ENCODE measurements at regions not wholly inside any gene's neighbourhood (a gene's known extent, or its start where the extent isn't known, plus 50 kb on each side); places are given as distances from the start of the nearest gene placed in this dataset.

DNA sequence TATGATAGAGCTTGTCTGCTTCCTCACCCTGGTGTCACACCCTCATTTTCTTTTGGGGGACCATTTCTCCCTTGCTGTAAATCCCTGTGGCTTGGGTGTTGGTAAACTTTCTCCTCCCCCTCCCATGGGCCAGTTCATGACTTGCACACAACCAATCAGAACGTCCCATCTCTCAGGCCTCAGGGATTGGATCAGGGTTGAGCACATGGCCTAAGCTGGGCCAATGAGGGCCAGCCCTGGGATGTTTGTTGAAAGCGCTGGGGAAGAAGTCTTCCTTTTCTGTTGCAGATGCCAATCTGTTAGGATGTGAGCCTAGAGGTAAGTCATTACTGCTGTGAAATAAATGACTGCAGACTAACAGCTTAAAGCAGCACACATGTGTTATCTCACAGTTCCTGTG is 136.7 kb downstream of the AACS start:
- TF ChIP-seq CTCF (IDR thresholded peaks at IDR 0.05; ENCODE audit: insufficient read depth, low read length, poor library complexity, severe bottlenecking) (no peak), EZH2phosphoT487 (conservative IDR thresholded peaks at IDR 0.05; ENCODE audit: low read length) (no peak)

GRCh38 chr12:125202421-125202820 is 137.2 kb downstream of the AACS start:
- H4K20me1 ChIP-seq (ENCODE audit: low read depth, low read length) = no peaks in the 10 kb centered on the region
- no peaks in the 10 kb centered on the region for H3F3A ChIP-seq (ENCODE audit: insufficient read depth)
- no peaks in the 10 kb centered on the region for H3K79me2 ChIP-seq (ENCODE audit: insufficient read depth, low read length)
- H3K27ac ChIP-seq (ENCODE audit: low read depth, low read length) = no peak overlapping the region
- H3K36me3 ChIP-seq (ENCODE audit: low read length) = no peaks in the 10 kb centered on the region
- H3K4me3 ChIP-seq (ENCODE audit: insufficient read depth, low read length, poor library complexity, severe bottlenecking) = no peak overlapping the region
- no peaks in the 10 kb centered on the region for H3K9me3 ChIP-seq (ENCODE audit: insufficient read depth, low read length)
- no peak overlapping the region for H2AFZ ChIP-seq (ENCODE audit: low read depth, low read length, severe bottlenecking)
- no peak overlapping the region for H3K9ac ChIP-seq (ENCODE audit: low read length)
- H3K9me2 ChIP-seq (replicated peaks; ENCODE audit: insufficient read depth, low read length) = no peaks in the 10 kb centered on the region
- 0 out of 2 replicates have a peak, but pooled peaks cover 3% of the 10 kb centered on the region for H3K27me3 ChIP-seq (ENCODE audit: low read length)
- TF ChIP-seq EZH2phosphoT487 (conservative IDR thresholded peaks at IDR 0.05; ENCODE audit: low read length) (no peak), CTCF (IDR thresholded peaks at IDR 0.05; ENCODE audit: insufficient read depth, low read length, poor library complexity, severe bottlenecking) (no peak)
- no peak overlapping the region for H3K4me2 ChIP-seq (ENCODE audit: low read depth, low read length, poor library complexity, severe bottlenecking)

More for the DNA sequence above, 136.7 kb downstream of the AACS start:
- H3K36me3 ChIP-seq (ENCODE audit: low read length) = no peaks in the 10 kb centered on the region
- H3K4me3 ChIP-seq (ENCODE audit: insufficient read depth, low read length, poor library complexity, severe bottlenecking) = no peak overlapping the region
- H2AFZ ChIP-seq (ENCODE audit: low read depth, low read length, severe bottlenecking) = no peak overlapping the region
- H3F3A ChIP-seq (ENCODE audit: insufficient read depth) = no peaks in the 10 kb centered on the region
- H3K27ac ChIP-seq (ENCODE audit: low read depth, low read length) = no peak overlapping the region
- H3K79me2 ChIP-seq (ENCODE audit: insufficient read depth, low read length) = no peaks in the 10 kb centered on the region
- no peaks in the 10 kb centered on the region for H4K20me1 ChIP-seq (ENCODE audit: low read depth, low read length)
- no peaks in the 10 kb centered on the region for H3K9me2 ChIP-seq (replicated peaks; ENCODE audit: insufficient read depth, low read length)
- no peaks in the 10 kb centered on the region for H3K9me3 ChIP-seq (ENCODE audit: insufficient read depth, low read length)
- no peak overlapping the region for H3K9ac ChIP-seq (ENCODE audit: low read length)
- no peak overlapping the region for H3K4me2 ChIP-seq (ENCODE audit: low read depth, low read length, poor library complexity, severe bottlenecking)
- H3K27me3 ChIP-seq (ENCODE audit: low read length) = 0 out of 2 replicates have a peak, but pooled peaks cover 3% of the 10 kb centered on the region

GRCh38 chr12:125203145-125203765 is 138.0 kb downstream of the AACS start:
- Histone ChIP-seq H3K4me3 (ENCODE audit: insufficient read depth, low read length, poor library complexity, severe bottlenecking) (no peak overlapping the region), H3K79me2 (ENCODE audit: insufficient read depth, low read length) (no peaks in the 10 kb centered on the region), H3K4me2 (ENCODE audit: low read depth, low read length, poor library complexity, severe bottlenecking) (no peak overlapping the region), H3K9me2 (replicated peaks; ENCODE audit: insufficient read depth, low read length) (no peaks in the 10 kb centered on the region), H3K9ac (ENCODE audit: low read length) (no peak overlapping the region), H3K36me3 (ENCODE audit: low read length) (no peaks in the 10 kb centered on the region), H3K9me3 (ENCODE audit: insufficient read depth, low read length) (no peaks in the 10 kb centered on the region), H3K27me3 (ENCODE audit: low read length) (0 out of 2 replicates have a peak, but pooled peaks cover 3% of the 10 kb centered on the region), H3K27ac (ENCODE audit: low read depth, low read length) (no peak overlapping the region), H4K20me1 (ENCODE audit: low read depth, low read length) (no peaks in the 10 kb centered on the region), H3F3A (ENCODE audit: insufficient read depth) (no peaks in the 10 kb centered on the region), H2AFZ (ENCODE audit: low read depth, low read length, severe bottlenecking) (no peak overlapping the region)
- no peak for TF ChIP-seq EZH2phosphoT487 (conservative IDR thresholded peaks at IDR 0.05; ENCODE audit: low read length)
- peak; percentile 82 for TF ChIP-seq CTCF (IDR thresholded peaks at IDR 0.05; ENCODE audit: insufficient read depth, low read length, poor library complexity, severe bottlenecking)
